IMR-90 (cell line): ENCODE measurements at regions not wholly inside any gene's neighbourhood (a gene's known extent, or its start where the extent isn't known, plus 50 kb on each side); places are given as distances from the start of the nearest gene placed in this dataset.

Experiments used
- ATAC-seq: fragments of 200-7000 bp; cut with Tn5 transposase; 2 replicates; pipeline ENCODE4 v1.9.1; 2020; ENCODE audit warnings: low read depth, mild to moderate bottlenecking, moderate library complexity
- BruUV-seq: library from RNA; stranded (reverse); fragments of 400-500 nt; replicated peaks from 2 replicates; lab custom pipeline; 2021; lab: Mats Ljungman, UMichigan
- CTCF ChIA-PET: fragments of 300-600 bp; formaldehyde crosslinking; extraction: SDS; loops from one replicate; lab custom pipeline; 2021; ENCODE audit warnings: antibody characterized with exemption; lab: Yijun Ruan, JAX
- POLR2A ChIA-PET: fragments of 300-600 bp; sonication (Branson Sonifier 250); formaldehyde crosslinking; loops from one replicate; lab custom pipeline; 2022; ENCODE audit warnings: antibody characterized with exemption; ENCODE audit not compliant: unreplicated experiment; lab: Charles Lee
- DNase-seq: peaks from one replicate; pipeline ENCODE4 v3.0.0; 2013
- H2AFZ ChIP-seq: replicated peaks from 2 replicates; pipeline ENCODE3; 2013; ENCODE audit warnings: low read length, mild to moderate bottlenecking; ENCODE audit not compliant: poor library complexity
- H2AK5ac ChIP-seq: 2 replicates; pipeline ENCODE4 v1.6.1; 2013; ENCODE audit warnings: low read depth, low read length, inconsistent platforms
- H2AK9ac ChIP-seq: replicated peaks from 2 replicates; pipeline ENCODE3; 2013; ENCODE audit warnings: mild to moderate bottlenecking, low read depth, low read length, moderate library complexity; ENCODE audit not compliant: poor library complexity
- H2BK120ac ChIP-seq: 2 replicates; pipeline ENCODE4 v1.6.1; 2013; ENCODE audit warnings: low read depth, low read length, inconsistent platforms
- H2BK15ac ChIP-seq: 3 replicates; pipeline ENCODE4 v1.6.1; 2013; ENCODE audit warnings: low read depth, low read length, inconsistent platforms
- H2BK20ac ChIP-seq: 2 replicates; pipeline ENCODE4 v1.6.1; 2013; ENCODE audit warnings: low read depth, mild to moderate bottlenecking, inconsistent platforms, low read length, moderate library complexity
- H2BK5ac ChIP-seq: 2 replicates; pipeline ENCODE4 v1.6.1; 2013; ENCODE audit warnings: mild to moderate bottlenecking, low read depth, low read length, inconsistent platforms; ENCODE audit not compliant: poor library complexity, severe bottlenecking
- H3K14ac ChIP-seq: replicated peaks from 2 replicates; pipeline ENCODE4 v1.6.1; 2013; ENCODE audit warnings: low read depth, low read length, inconsistent platforms
- H3K18ac ChIP-seq: 2 replicates; pipeline ENCODE4 v1.6.1; 2013; ENCODE audit warnings: low read depth, low read length, control low read depth
- H3K23ac ChIP-seq: 2 replicates; pipeline ENCODE4 v1.6.1; 2013; ENCODE audit warnings: low read depth, low read length, inconsistent platforms
- H3K27ac ChIP-seq: 2 replicates; pipeline ENCODE4 v1.5.1; 2013; ENCODE audit warnings: mild to moderate bottlenecking, control low read depth, low read length; ENCODE audit not compliant: insufficient read depth
- H3K27me3 ChIP-seq: 2 replicates; pipeline ENCODE4 v1.6.1; 2013; ENCODE audit warnings: low read length; ENCODE audit not compliant: control insufficient read depth, insufficient read depth
- H3K36me3 ChIP-seq: 2 replicates; pipeline ENCODE4 v1.6.1; 2013; ENCODE audit warnings: low read length, mixed read lengths; ENCODE audit not compliant: control insufficient read depth, insufficient read depth
- H3K4ac ChIP-seq: 2 replicates; pipeline ENCODE4 v1.6.1; 2013; ENCODE audit warnings: low read depth, low read length, inconsistent platforms
- H3K4me1 ChIP-seq: 2 replicates; pipeline ENCODE4 v1.6.1; 2013; ENCODE audit warnings: low read length, mixed read lengths; ENCODE audit not compliant: control insufficient read depth, insufficient read depth
- H3K4me2 ChIP-seq: 2 replicates; pipeline ENCODE4 v1.6.1; 2013; ENCODE audit warnings: low read depth, mild to moderate bottlenecking, control low read depth, low read length, moderate library complexity
- H3K4me3 ChIP-seq: 2 replicates; pipeline ENCODE4 v1.5.1; 2013; ENCODE audit warnings: low read depth, mild to moderate bottlenecking, control low read depth, low read length, moderate library complexity; ENCODE audit not compliant: insufficient read depth
- H3K56ac ChIP-seq: 2 replicates; pipeline ENCODE4 v1.6.1; 2013; ENCODE audit warnings: low read length, inconsistent platforms; ENCODE audit not compliant: insufficient read depth; ENCODE audit errors: extremely low read depth
- H3K79me1 ChIP-seq, 2 experiments: 2 replicates each; pipeline ENCODE4 v1.6.1; 2013; ENCODE audit warnings: low read length in 2 of 2, inconsistent platforms in 1 of 2, low read depth in 1 of 2
- H3K9ac ChIP-seq: 2 replicates; pipeline ENCODE4 v1.6.1; 2013; ENCODE audit warnings: low read depth, low read length, control low read depth
- H3K9me1 ChIP-seq: 2 replicates; pipeline ENCODE4 v1.6.1; 2013; ENCODE audit warnings: low read length, inconsistent platforms; ENCODE audit not compliant: insufficient read depth
- H3K9me3 ChIP-seq: 2 replicates; pipeline ENCODE4 v1.6.1; 2013; ENCODE audit warnings: low read length; ENCODE audit not compliant: control insufficient read depth, insufficient read depth
- H4K20me1 ChIP-seq: 2 replicates; pipeline ENCODE4 v1.6.1; 2013; ENCODE audit warnings: low read length, inconsistent platforms; ENCODE audit not compliant: insufficient read depth
- H4K5ac ChIP-seq: 2 replicates; pipeline ENCODE4 v1.6.1; 2013; ENCODE audit warnings: mild to moderate bottlenecking, low read depth, low read length, control low read depth
- H4K8ac ChIP-seq, 2 experiments: 2 replicates each; pipeline ENCODE4 v1.6.1; 2013; ENCODE audit warnings: low read depth in 2 of 2, low read length in 2 of 2, control low read depth in 1 of 2, inconsistent platforms in 1 of 2
- H4K91ac ChIP-seq: 2 replicates; pipeline ENCODE4 v1.6.1; 2013; ENCODE audit warnings: low read depth, low read length, inconsistent platforms; ENCODE audit not compliant: insufficient read depth
- BHLHE40 ChIP-seq: fragments of 150-350 bp; IDR thresholded peaks from 2 replicates; pipeline ENCODE4 v1.6.1; 2016; ENCODE audit warnings: mild to moderate bottlenecking, low read depth, low read length
- CEBPB ChIP-seq: IDR thresholded peaks from 2 replicates; pipeline ENCODE4 v1.6.1; 2012; ENCODE audit warnings: low read depth, low read length, improper control_type of control experiment
- CHD1 ChIP-seq: IDR thresholded peaks from 2 replicates; pipeline ENCODE4 v1.6.1; 2012; ENCODE audit warnings: low read depth, low read length, improper control_type of control experiment
- ELK1 ChIP-seq: fragments of 150-350 bp; IDR thresholded peaks from 2 replicates; pipeline ENCODE4 v1.6.1; 2016; ENCODE audit warnings: low read depth, mild to moderate bottlenecking, low read length, moderate library complexity, borderline replicate concordance
- FOS ChIP-seq: fragments of 150-350 bp; IDR thresholded peaks from 2 replicates; pipeline ENCODE4 v1.6.1; 2016; ENCODE audit warnings: low read depth, low read length
- MAFK ChIP-seq: IDR thresholded peaks from 2 replicates; pipeline ENCODE4 v1.6.1; 2012; ENCODE audit warnings: low read depth, low read length, improper control_type of control experiment
- MAZ ChIP-seq: IDR thresholded peaks from 2 replicates; pipeline ENCODE4 v1.6.1; 2012; ENCODE audit warnings: low read depth, mild to moderate bottlenecking, low read length, improper control_type of control experiment, moderate library complexity, borderline replicate concordance
- MXI1 ChIP-seq: IDR thresholded peaks from 2 replicates; pipeline ENCODE4 v1.6.1; 2012; ENCODE audit warnings: low read depth, mild to moderate bottlenecking, low read length, moderate library complexity, borderline replicate concordance
- NFE2L2 ChIP-seq: fragments of 150-350 bp; IDR thresholded peaks from 2 replicates; pipeline ENCODE4 v1.6.1; 2016; ENCODE audit warnings: low read depth, mild to moderate bottlenecking, low read length
- POLR2A ChIP-seq: IDR thresholded peaks from 2 replicates; pipeline ENCODE4 v1.6.1; 2012; ENCODE audit warnings: mild to moderate bottlenecking, low read depth, low read length
- RAD21 ChIP-seq: IDR thresholded peaks from 2 replicates; pipeline ENCODE4 v1.6.1; 2012; ENCODE audit warnings: low read length, improper control_type of control experiment
- RCOR1 ChIP-seq: IDR thresholded peaks from 2 replicates; pipeline ENCODE4 v1.6.1; 2012; ENCODE audit warnings: mild to moderate bottlenecking, low read length, improper control_type of control experiment; ENCODE audit not compliant: insufficient replicate concordance
- RFX5 ChIP-seq: IDR thresholded peaks from 2 replicates; pipeline ENCODE4 v1.8.0; 2012; ENCODE audit warnings: low read depth, mild to moderate bottlenecking, low read length, moderate library complexity
- SMC3 ChIP-seq: fragments of 150-350 bp; IDR thresholded peaks from 2 replicates; pipeline ENCODE4 v1.6.1; 2016; ENCODE audit warnings: low read depth, mild to moderate bottlenecking, antibody characterized with exemption, low read length, moderate library complexity
- USF2 ChIP-seq: fragments of 150-350 bp; IDR thresholded peaks from 2 replicates; pipeline ENCODE4 v1.6.1; 2017; ENCODE audit warnings: mild to moderate bottlenecking, antibody characterized with exemption, low read length, low read depth
- dilution Hi-C: fragments of 300-500 bp; cut with HindIII; formaldehyde crosslinking; loops from one replicate; pipeline ENCODE4 v1.14.3; 2018; ENCODE audit warnings: low sequenced_read_pairs; ENCODE audit not compliant: unreplicated experiment
- in situ Hi-C: fragments of 300-500 bp; cut with MboI; formaldehyde crosslinking; loops from 3 replicates; pipeline ENCODE4 v1.14.3; 2019; ENCODE audit warnings: low sequenced_read_pairs, inconsistent platforms, mixed read lengths
- intact Hi-C: fragments of 100-400 bp; cut with micrococcal nuclease; formaldehyde crosslinking; loops from 2 replicates; pipeline ENCODE4 v1.10.0; 2022
- TF ChIP-seq, protein P1 (sequence below): conservative IDR thresholded peaks from 2 replicates; pipeline ENCODE4 v1.5.1; 2012; ENCODE audit warnings: mild to moderate bottlenecking, low read depth, low read length, improper control_type of control experiment

DNA sequence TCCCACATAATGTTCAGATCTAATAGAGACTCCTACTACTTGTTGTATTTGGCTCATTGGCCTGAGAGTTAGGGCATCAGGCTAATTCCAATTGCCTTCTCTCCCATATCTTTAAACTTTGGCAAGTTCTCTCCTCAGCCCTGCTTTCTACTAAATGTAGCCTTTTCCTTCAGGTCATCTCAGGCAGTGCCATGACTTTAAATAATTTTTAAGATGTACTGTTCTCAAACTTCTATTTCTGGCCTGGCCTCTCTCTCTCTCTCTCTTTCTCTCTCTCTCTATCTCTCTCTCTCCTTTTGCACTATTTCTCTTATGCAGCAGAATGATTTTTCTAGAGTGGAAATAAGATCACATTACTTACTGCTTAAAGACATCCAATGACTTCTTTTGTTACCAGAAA, 114.5 kb upstream of the PAQR3 start:
- ChIA-PET POLR2A (no interaction called here), CTCF (interaction anchor here (1.1 kb wide), 1 partner anchor 11 kb away, joined by 3 read pairs; no protein-coding TSS in a partner anchor)
- Histone ChIP-seq H2AK9ac (no peak overlapping the region), H3K4me2 (no peak overlapping the region), H3K14ac (no peak overlapping the region), H3K4ac (no peak overlapping the region), H3K9me3 (no peaks in the 10 kb centered on the region), H2BK15ac (no peak overlapping the region), H3K79me1 (no peaks in the 10 kb centered on the region), H3K27ac (no peak overlapping the region), H3K23ac (no peak overlapping the region), H3K4me3 (no peak overlapping the region), H3K9ac (no peak overlapping the region), H4K8ac (no peak overlapping the region), H3K9me1 (no peaks in the 10 kb centered on the region; the same call in 1 of the 2 replicates), H2BK120ac (no peak overlapping the region), H3K18ac (no peak overlapping the region), H3K36me3 (no peaks in the 10 kb centered on the region), H4K91ac (no peak overlapping the region), H3K4me1 (no peaks in the 10 kb centered on the region), H4K5ac (no peak overlapping the region), H2AK5ac (no peak overlapping the region), H2BK5ac (no peak overlapping the region), H3K27me3 (no peaks in the 10 kb centered on the region), H2AFZ (no peak overlapping the region), H2BK20ac (no peak overlapping the region), H3K56ac (no peak overlapping the region), H4K20me1 (no peaks in the 10 kb centered on the region)
- no peak for ATAC-seq
- no TSS peak for BruUV-seq
- dilution Hi-C loops (no loop called here), in situ Hi-C loops (no loop called here), intact Hi-C loops (no loop called here)
- TF ChIP-seq, protein P1, sequence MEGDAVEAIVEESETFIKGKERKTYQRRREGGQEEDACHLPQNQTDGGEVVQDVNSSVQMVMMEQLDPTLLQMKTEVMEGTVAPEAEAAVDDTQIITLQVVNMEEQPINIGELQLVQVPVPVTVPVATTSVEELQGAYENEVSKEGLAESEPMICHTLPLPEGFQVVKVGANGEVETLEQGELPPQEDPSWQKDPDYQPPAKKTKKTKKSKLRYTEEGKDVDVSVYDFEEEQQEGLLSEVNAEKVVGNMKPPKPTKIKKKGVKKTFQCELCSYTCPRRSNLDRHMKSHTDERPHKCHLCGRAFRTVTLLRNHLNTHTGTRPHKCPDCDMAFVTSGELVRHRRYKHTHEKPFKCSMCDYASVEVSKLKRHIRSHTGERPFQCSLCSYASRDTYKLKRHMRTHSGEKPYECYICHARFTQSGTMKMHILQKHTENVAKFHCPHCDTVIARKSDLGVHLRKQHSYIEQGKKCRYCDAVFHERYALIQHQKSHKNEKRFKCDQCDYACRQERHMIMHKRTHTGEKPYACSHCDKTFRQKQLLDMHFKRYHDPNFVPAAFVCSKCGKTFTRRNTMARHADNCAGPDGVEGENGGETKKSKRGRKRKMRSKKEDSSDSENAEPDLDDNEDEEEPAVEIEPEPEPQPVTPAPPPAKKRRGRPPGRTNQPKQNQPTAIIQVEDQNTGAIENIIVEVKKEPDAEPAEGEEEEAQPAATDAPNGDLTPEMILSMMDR, result no peak
- no peak for TF ChIP-seq RAD21
- no peak for TF ChIP-seq BHLHE40
- TF ChIP-seq ELK1, result no peak
- no peak for TF ChIP-seq CEBPB
- TF ChIP-seq POLR2A, result no peak
- TF ChIP-seq FOS, result no peak
- TF ChIP-seq RCOR1, result no peak
- TF ChIP-seq MAFK, result no peak
- no peak for TF ChIP-seq MAZ
- TF ChIP-seq NFE2L2, result no peak
- no peak for TF ChIP-seq USF2
- no peak for TF ChIP-seq CHD1
- TF ChIP-seq MXI1, result no peak
- TF ChIP-seq SMC3, result no peak
- no peak for TF ChIP-seq RFX5
- no peak for DNase-seq
